Nephron progenitor cell (in vitro differentiated cells): ENCODE measurements at regions not wholly inside any gene's neighbourhood (a gene's known extent, or its start where the extent isn't known, plus 50 kb on each side); places are given as distances from the start of the nearest gene placed in this dataset.

Experiments used
- DNase-seq: peaks from one replicate; pipeline ENCODE4 v3.0.0; 2021
- H3K27ac Mint-ChIP-seq: 2 replicates; pipeline ENCODE4 v1.8.0; 2021; ENCODE audit warnings: mild to moderate bottlenecking, moderate library complexity, mixed read lengths
- H3K27me3 Mint-ChIP-seq: 2 replicates; pipeline ENCODE4 v1.8.0; 2021; ENCODE audit warnings: mild to moderate bottlenecking, low read depth, mixed read lengths; ENCODE audit not compliant: poor library complexity
- H3K36me3 Mint-ChIP-seq: 2 replicates; pipeline ENCODE4 v1.8.0; 2021; ENCODE audit warnings: low read depth, mixed read lengths
- H3K4me1 Mint-ChIP-seq: 2 replicates; pipeline ENCODE4 v1.8.0; 2021; ENCODE audit warnings: mixed read lengths
- H3K4me3 Mint-ChIP-seq: 2 replicates; pipeline ENCODE4 v1.8.0; 2021; ENCODE audit warnings: mild to moderate bottlenecking, moderate library complexity, mixed read lengths
- H3K9me3 Mint-ChIP-seq: 2 replicates; pipeline ENCODE4 v1.8.0; 2021; ENCODE audit warnings: mild to moderate bottlenecking, moderate library complexity, mixed read lengths
- CTCF ChIP-seq: fragments of 200-600 bp; sonication (generic); IDR thresholded peaks from 2 replicates; pipeline ENCODE4 v1.5.0; 2021; ENCODE audit warnings: antibody characterized with exemption

DNA sequence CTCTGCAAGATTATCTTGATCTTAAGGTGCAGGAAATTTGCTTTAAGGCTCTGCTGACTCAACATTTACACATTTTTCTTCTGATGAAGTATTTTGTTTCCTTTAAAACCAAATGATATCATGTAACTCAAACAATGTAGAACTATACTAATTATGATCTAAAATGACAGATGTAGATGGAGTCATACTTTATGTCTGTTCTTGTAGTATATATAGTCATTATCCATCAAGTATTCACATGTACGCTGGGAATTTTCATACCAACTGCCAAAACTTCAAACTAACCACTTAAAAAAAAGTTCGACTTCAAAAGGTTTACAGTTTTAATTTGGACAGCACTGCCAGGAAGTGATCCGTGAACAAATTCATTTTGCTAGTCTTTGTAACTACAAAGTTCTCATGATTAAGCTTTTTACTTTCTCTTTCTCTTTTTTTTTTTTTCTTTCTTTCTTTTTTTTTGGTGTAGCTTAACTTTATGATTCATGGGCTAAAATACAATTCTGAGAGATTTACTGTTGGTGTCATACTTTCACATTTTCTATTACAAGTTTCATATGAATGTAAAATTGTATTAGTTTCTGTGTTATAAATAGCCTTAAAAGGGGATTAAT, 509.0 kb upstream of the CXADR start:
- no peak for TF ChIP-seq CTCF
- H3K9me3 Mint-ChIP-seq, result peaks cover 4% of the 10 kb centered on the region
- no peaks in the 10 kb centered on the region for H3K4me1 Mint-ChIP-seq
- no peak overlapping the region for H3K4me3 Mint-ChIP-seq
- no peaks in the 10 kb centered on the region for H3K36me3 Mint-ChIP-seq
- no peak for DNase-seq
- no peaks in the 10 kb centered on the region for H3K27me3 Mint-ChIP-seq
- H3K27ac Mint-ChIP-seq, result no peak overlapping the region

DNA sequence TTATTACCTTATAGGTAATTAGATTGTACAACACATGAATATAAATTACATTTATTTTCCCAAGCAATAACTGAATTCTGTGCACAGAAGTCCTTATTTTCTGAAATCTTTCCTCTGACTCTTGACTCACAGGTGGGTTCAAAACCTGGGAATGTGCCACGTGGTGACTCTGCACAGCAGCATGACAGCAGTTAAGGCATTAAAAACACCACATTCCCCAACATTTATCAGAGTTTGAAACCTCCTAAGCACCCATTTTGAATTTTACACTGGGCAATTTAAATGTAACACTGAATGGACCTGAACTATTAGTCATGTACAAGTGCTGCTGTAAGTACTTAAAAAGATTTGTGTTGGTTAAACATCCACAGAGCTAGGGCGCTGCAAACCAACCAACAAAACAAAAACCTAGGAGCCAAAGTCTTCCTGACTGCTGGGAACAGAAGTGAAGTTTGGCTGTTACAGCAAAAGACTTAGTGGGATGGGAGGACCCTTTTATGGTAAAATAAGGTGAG, 480.6 kb upstream of the CXADR start:
- TF ChIP-seq CTCF, result no peak
- no peaks in the 10 kb centered on the region for H3K4me1 Mint-ChIP-seq
- no peak for DNase-seq

DNA sequence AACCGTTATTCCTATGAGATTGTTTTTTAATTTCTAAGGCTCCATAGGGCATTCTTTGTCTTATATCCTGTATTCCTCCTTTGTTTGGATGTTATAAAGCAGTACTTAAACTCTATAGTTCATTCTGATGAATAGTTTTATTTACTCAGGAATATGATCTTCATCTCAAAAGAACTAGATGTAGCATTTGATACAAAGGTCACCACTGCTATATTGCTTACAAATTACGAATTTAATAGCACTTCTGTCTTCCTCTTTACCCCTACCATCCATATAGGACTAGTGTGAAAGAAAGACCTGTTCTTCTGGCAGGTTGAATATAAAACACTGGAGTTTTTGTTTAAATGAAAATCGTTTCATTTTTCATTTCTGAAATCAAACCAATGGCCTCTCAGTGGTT, 468.1 kb upstream of the CXADR start:
- Mint-ChIP-seq H3K27ac (no peak overlapping the region), H3K36me3 (no peaks in the 10 kb centered on the region), H3K27me3 (peaks cover 4% of the 10 kb centered on the region), H3K9me3 (peaks cover 11% of the 10 kb centered on the region), H3K4me3 (no peak overlapping the region), H3K4me1 (no peaks in the 10 kb centered on the region)
- no peak for TF ChIP-seq CTCF
- no peak for DNase-seq

More for the DNA sequence above, 480.6 kb upstream of the CXADR start:
- no peaks in the 10 kb centered on the region for H3K27me3 Mint-ChIP-seq
- peaks cover 20% of the 10 kb centered on the region for H3K9me3 Mint-ChIP-seq
- no peaks in the 10 kb centered on the region for H3K36me3 Mint-ChIP-seq
- H3K4me3 Mint-ChIP-seq, result no peak overlapping the region
- no peak overlapping the region for H3K27ac Mint-ChIP-seq

GRCh38 chr21:17045214-17045853, 467.5 kb upstream of the CXADR start:
- Mint-ChIP-seq H3K36me3 (no peaks in the 10 kb centered on the region), H3K9me3 (peaks cover 11% of the 10 kb centered on the region), H3K4me1 (no peaks in the 10 kb centered on the region), H3K4me3 (no peak overlapping the region), H3K27ac (no peak overlapping the region), H3K27me3 (peaks cover 4% of the 10 kb centered on the region)
- peak; percentile 36 for TF ChIP-seq CTCF
- no peak for DNase-seq

- DNase-seq, result no peak
- peaks cover 11% of the 10 kb centered on the region for H3K9me3 Mint-ChIP-seq
- TF ChIP-seq CTCF, result no peak
- H3K27ac Mint-ChIP-seq, result no peak overlapping the region
- H3K27me3 Mint-ChIP-seq, result peaks cover 4% of the 10 kb centered on the region
- no peak overlapping the region for H3K4me3 Mint-ChIP-seq
- no peaks in the 10 kb centered on the region for H3K4me1 Mint-ChIP-seq
- no peaks in the 10 kb centered on the region for H3K36me3 Mint-ChIP-seq
Observed at GRCh38 chr21:17048974-17049373, 463.9 kb upstream of the CXADR start.

DNA sequence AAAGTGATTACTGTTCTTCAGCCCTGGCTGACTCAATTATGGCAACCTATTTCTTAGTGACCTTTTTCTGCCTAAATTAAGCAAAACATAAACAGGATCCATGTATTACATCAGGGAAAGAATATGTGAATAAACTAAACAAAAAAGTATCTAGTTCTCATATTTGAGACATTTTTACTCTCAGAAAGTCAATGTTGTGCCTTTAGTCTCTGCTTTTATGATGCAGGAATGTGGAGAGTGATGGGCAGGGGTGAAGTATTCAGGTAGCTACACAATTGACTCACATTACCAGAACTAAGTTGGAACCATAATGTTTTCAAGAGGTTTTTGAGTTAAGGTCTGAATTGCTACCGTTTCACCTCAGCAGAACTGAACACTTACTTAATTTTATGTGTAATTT, 462.7 kb upstream of the CXADR start:
- no peak overlapping the region for H3K27ac Mint-ChIP-seq
- no peak for DNase-seq
- H3K27me3 Mint-ChIP-seq, result peaks cover 4% of the 10 kb centered on the region
- no peaks in the 10 kb centered on the region for H3K4me1 Mint-ChIP-seq
- H3K4me3 Mint-ChIP-seq, result no peak overlapping the region
- no peaks in the 10 kb centered on the region for H3K36me3 Mint-ChIP-seq
- peaks cover 11% of the 10 kb centered on the region for H3K9me3 Mint-ChIP-seq
- no peak for TF ChIP-seq CTCF
